Naive thymus-derived CD4-positive, alpha-beta T cell (primary cell): ENCODE measurements at regions not wholly inside any gene's neighbourhood (a gene's known extent, or its start where the extent isn't known, plus 50 kb on each side); places are given as distances from the start of the nearest gene placed in this dataset.

ENCODE experiments used
- ATAC-seq: fragments of 150-1000 bp; cut with Tn5 transposase; 2 replicates; pipeline ENCODE4 v1.10.0; 2021; ENCODE audit warnings: mild to moderate bottlenecking, moderate library complexity
- CTCF ChIA-PET: fragments of 350-600 bp; sonication (Branson Sonifier 250); formaldehyde crosslinking; loops from one replicate; lab custom pipeline; 2021; ENCODE audit warnings: antibody characterized with exemption; lab: Charles Lee
- POLR2A ChIA-PET: fragments of 350-600 bp; sonication (Branson Sonifier 250); formaldehyde crosslinking; loops from one replicate; lab custom pipeline; 2021; ENCODE audit warnings: antibody characterized with exemption, inconsistent platforms; lab: Charles Lee
- DNase-seq, 9 donors: peaks; one replicate each; pipeline versions ENCODE4 v3.0.0 to v3.0.0-alpha.2; 2020 to 2022; ENCODE audit warnings: mixed read lengths in 1 of 9
- H3K27ac ChIP-seq: one replicate; pipeline ENCODE4 v1.7.0; 2013; ENCODE audit warnings: mild to moderate bottlenecking, low read depth, low read length, moderate library complexity
- H3K27me3 ChIP-seq, 2 donors: one replicate each; pipeline ENCODE4 v1.7.0; 2013; ENCODE audit warnings: low read length in 2 of 2, mild to moderate bottlenecking in 2 of 2, moderate library complexity in 2 of 2; ENCODE audit not compliant: control insufficient read depth in 2 of 2, insufficient read depth in 2 of 2
- H3K36me3 ChIP-seq, 3 experiments: 1 replicate in 2 of 3; 2 replicates in 1 of 3; pipeline ENCODE4 v1.7.0; 2013; ENCODE audit warnings: low read length in 3 of 3, mild to moderate bottlenecking in 3 of 3, moderate library complexity in 1 of 3; ENCODE audit not compliant: insufficient read depth in 3 of 3, control insufficient read depth in 2 of 3
- H3K4me1 ChIP-seq, 2 donors: one replicate each; pipeline ENCODE4 v1.7.0; 2013; ENCODE audit warnings: low read length in 2 of 2, mild to moderate bottlenecking in 2 of 2, moderate library complexity in 1 of 2; ENCODE audit not compliant: control insufficient read depth in 2 of 2, insufficient read depth in 2 of 2
- H3K4me3 ChIP-seq: 2 replicates; pipeline ENCODE4 v1.7.0; 2013; ENCODE audit warnings: mild to moderate bottlenecking, low read length
- H3K9me3 ChIP-seq, 3 experiments: 1 replicate in 2 of 3; 2 replicates in 1 of 3; pipeline ENCODE4 v1.7.0; 2013; ENCODE audit warnings: low read length in 3 of 3; ENCODE audit not compliant: control insufficient read depth in 2 of 3
- H3K27ac Mint-ChIP-seq, 9 donors: one replicate each; pipeline ENCODE4 v1.8.0; 2020 to 2022; ENCODE audit warnings: mixed read lengths in 9 of 9, mild to moderate bottlenecking in 8 of 9, moderate library complexity in 5 of 9, inconsistent platforms in 2 of 9
- H3K27me3 Mint-ChIP-seq, 5 donors: one replicate each; pipeline ENCODE4 v1.8.0; 2021 to 2022; ENCODE audit warnings: mixed read lengths in 5 of 5, mild to moderate bottlenecking in 1 of 5
- H3K36me3 Mint-ChIP-seq, 5 donors: one replicate each; pipeline ENCODE4 v1.8.0; 2020 to 2022; ENCODE audit warnings: mixed read lengths in 5 of 5, mild to moderate bottlenecking in 3 of 5, inconsistent platforms in 1 of 5
- H3K4me1 Mint-ChIP-seq, 7 donors: one replicate each; pipeline ENCODE4 v1.8.0; 2020 to 2022; ENCODE audit warnings: mixed read lengths in 7 of 7, mild to moderate bottlenecking in 3 of 7, inconsistent platforms in 1 of 7
- H3K4me3 Mint-ChIP-seq, 10 donors: one replicate each; pipeline ENCODE4 v1.8.0; 2020 to 2022; ENCODE audit warnings: mild to moderate bottlenecking in 10 of 10, mixed read lengths in 10 of 10, moderate library complexity in 6 of 10, inconsistent platforms in 2 of 10
- H3K9me3 Mint-ChIP-seq, 11 donors: one replicate each; pipeline ENCODE4 v1.8.0; 2020 to 2022; ENCODE audit warnings: mixed read lengths in 11 of 11, mild to moderate bottlenecking in 4 of 11, inconsistent platforms in 1 of 11, moderate library complexity in 1 of 11
- intact Hi-C, 2 donors: fragments of 100-400 bp; cut with micrococcal nuclease; formaldehyde crosslinking; loops; one replicate each; pipeline ENCODE4 v1.15.1; 2023

DNA sequence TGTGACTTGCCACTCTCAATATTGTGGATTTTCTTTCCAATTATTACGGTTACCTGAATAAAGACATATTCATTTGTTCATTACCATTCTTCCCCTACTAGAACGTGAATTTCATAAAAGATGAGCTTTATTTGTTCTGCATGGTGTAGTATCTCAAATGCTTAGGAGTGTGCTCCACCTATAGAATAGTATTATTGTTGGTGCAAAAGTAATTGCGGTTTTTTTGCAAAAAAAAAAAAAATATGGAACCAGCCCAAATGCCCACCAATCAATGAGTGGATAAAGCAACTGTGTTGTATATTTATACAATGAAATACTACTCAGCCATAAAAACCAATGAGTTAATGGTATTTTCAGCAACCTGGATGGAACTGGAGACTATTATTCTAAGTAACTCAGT lies 525.5 kb upstream of the PRKX start:
- no peaks in the 10 kb centered on the region for H3K27me3 ChIP-seq
- H3K36me3 Mint-ChIP-seq = peaks cover 0 to 3% (median 0%) of the 10 kb centered on the region in 5 donors
- H3K36me3 ChIP-seq = no peaks in the 10 kb centered on the region
- ATAC-seq = no peak
- DNase-seq = no peak
- no peak overlapping the region for H3K27ac Mint-ChIP-seq
- CTCF ChIA-PET = no interaction called here
- peaks cover 4 to 20% (median 14%) of the 10 kb centered on the region in 3 experiments for H3K9me3 ChIP-seq
- H3K4me3 ChIP-seq = no peak overlapping the region
- H3K9me3 Mint-ChIP-seq = peaks cover 0 to 26% (median 5%) of the 10 kb centered on the region in 11 donors
- intact Hi-C loops = no loop called here
- peaks cover 0 to 6% of the 10 kb centered on the region in 2 donors for H3K4me1 ChIP-seq
- H3K4me3 Mint-ChIP-seq = no peak overlapping the region
- no peak overlapping the region for H3K27ac ChIP-seq
- peaks cover 0 to 4% (median 0%) of the 10 kb centered on the region in 7 donors for H3K4me1 Mint-ChIP-seq
- H3K27me3 Mint-ChIP-seq = no peaks in the 10 kb centered on the region
- POLR2A ChIA-PET = no interaction called here

DNA sequence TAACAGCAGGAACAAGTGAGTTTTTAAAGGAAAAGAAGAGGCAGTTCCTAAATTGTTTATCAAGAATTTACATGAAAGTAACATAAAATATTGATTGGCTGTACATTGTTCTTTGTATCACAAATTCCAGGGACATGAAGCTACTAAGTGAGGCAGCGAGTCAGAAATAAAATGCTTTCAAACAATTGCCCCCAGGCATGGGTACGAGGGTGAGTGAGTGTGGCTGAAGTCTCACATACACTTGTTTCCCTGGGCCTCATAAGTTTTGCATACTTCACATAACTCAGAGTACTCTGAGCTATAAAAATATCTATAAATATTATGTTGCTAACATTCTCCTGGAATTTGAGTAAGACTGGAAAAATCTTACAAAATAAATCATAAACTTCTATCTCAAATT lies 511.6 kb upstream of the PRKX start:
- H3K27ac ChIP-seq = no peak overlapping the region
- H3K36me3 ChIP-seq = no peaks in the 10 kb centered on the region
- Mint-ChIP-seq H3K4me3 (no peak overlapping the region), H3K27ac (no peak overlapping the region), H3K36me3 (no peaks in the 10 kb centered on the region), H3K27me3 (no peaks in the 10 kb centered on the region), H3K9me3 (peaks cover 0 to 16% (median 3%) of the 10 kb centered on the region in 11 donors), H3K4me1 (no peaks in the 10 kb centered on the region)
- ChIA-PET CTCF (no interaction called here), POLR2A (no interaction called here)
- no peaks in the 10 kb centered on the region for H3K9me3 ChIP-seq
- no peak overlapping the region for H3K4me3 ChIP-seq
- ATAC-seq (no peak), DNase-seq (no peak)
- no peaks in the 10 kb centered on the region for H3K4me1 ChIP-seq
- no peaks in the 10 kb centered on the region for H3K27me3 ChIP-seq
- intact Hi-C loops = no loop called here

DNA sequence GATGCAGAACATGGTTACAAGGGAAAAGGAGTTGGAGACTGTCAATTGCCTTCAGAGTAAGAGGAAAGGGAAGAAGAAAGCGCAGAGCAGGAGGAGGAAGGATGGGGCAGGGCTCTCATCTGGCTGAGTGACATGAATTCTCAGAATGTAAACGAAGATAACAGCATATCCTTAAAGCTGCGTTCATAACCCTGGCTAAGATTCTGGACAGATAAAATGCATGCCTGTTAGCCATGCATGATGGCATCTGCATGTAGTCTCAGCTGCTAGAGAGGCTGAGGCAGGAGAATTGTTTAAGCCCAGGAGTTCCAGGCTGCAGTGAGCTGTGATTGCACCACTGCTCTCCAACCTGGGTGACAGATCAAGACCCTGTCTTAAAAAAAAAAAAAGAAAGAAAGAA lies 493.5 kb upstream of the PRKX start:
- no peak for ATAC-seq
- Mint-ChIP-seq H3K36me3 (no peaks in the 10 kb centered on the region), H3K27me3 (no peaks in the 10 kb centered on the region), H3K4me1 (no peaks in the 10 kb centered on the region), H3K4me3 (no peak overlapping the region), H3K27ac (peak overlapping the region in 1 of 9 donors; percentile 25), H3K9me3 (peaks cover 0 to 62% (median 7%) of the 10 kb centered on the region in 11 donors)
- Histone ChIP-seq H3K27me3 (no peaks in the 10 kb centered on the region), H3K9me3 (no peaks in the 10 kb centered on the region), H3K36me3 (no peaks in the 10 kb centered on the region), H3K4me3 (no peak overlapping the region), H3K4me1 (no peaks in the 10 kb centered on the region), H3K27ac (no peak overlapping the region)
- DNase-seq = no peak
- CTCF ChIA-PET = no interaction called here
- intact Hi-C loops = no loop called here
- POLR2A ChIA-PET = no interaction called here

DNA sequence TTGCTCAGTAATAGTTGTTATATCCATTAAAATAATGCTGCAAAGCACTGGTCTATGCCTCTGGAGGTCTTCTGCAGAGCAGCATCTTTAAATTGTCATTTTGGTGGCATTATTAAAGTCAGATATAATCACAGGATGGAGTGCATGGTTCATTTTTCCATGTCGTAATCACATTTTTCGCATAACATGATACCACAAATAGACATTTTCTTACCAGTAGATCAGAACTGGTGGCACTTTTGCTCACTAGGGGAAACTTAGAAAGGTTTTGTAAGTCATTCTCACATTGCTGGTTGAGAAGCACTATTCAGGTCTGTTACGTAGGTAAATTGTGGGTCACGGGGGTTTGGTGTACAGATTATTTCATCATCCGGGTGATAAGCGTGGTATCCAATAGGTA lies 484.5 kb upstream of the PRKX start:
- H3K4me1 ChIP-seq = no peaks in the 10 kb centered on the region
- Mint-ChIP-seq H3K27ac (no peak overlapping the region), H3K27me3 (peaks cover 0 to 4% (median 0%) of the 10 kb centered on the region in 5 donors), H3K4me1 (no peaks in the 10 kb centered on the region), H3K4me3 (no peak overlapping the region), H3K36me3 (no peaks in the 10 kb centered on the region), H3K9me3 (peaks cover 0 to 25% (median 5%) of the 10 kb centered on the region in 11 donors)
- H3K9me3 ChIP-seq = no peaks in the 10 kb centered on the region
- POLR2A ChIA-PET = no interaction called here
- no peaks in the 10 kb centered on the region for H3K27me3 ChIP-seq
- DNase-seq = no peak
- no peak overlapping the region for H3K27ac ChIP-seq
- intact Hi-C loops = no loop called here
- H3K36me3 ChIP-seq = no peaks in the 10 kb centered on the region
- no peak overlapping the region for H3K4me3 ChIP-seq
- CTCF ChIA-PET = no interaction called here
- ATAC-seq = no peak

DNA sequence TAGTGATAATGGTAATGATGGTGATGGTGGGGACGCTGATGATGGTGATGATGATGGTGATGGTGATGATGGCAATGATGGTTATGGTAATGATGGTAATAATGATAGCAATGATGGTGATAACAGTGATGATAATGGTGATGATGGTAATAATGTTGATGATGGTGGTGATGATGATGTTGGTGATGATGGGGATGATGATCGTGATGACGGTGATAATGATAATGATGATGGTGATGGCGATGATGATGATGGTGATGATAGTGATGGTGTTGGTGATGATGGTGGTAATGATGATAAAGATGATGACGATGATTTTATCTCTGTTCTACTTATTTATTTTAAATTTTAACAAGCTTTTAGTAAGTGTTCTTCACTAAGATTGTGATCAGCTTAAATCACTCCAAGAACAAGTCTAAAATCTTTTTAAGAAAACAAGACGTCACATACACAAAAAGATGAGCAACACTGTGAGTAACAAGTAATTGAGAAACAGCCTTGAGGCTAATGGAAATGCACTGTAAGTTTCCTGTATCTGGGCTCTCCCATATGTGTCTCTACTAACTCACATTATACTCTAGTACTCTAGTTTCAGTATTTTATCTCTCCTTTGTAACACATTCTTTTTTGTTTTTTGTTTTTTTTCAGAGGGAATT lies 480.2 kb upstream of the PRKX start:
- Mint-ChIP-seq H3K27me3 (peaks cover 0 to 3% (median 0%) of the 10 kb centered on the region in 5 donors), H3K36me3 (no peaks in the 10 kb centered on the region), H3K4me3 (no peak overlapping the region), H3K4me1 (no peaks in the 10 kb centered on the region), H3K27ac (no peak overlapping the region), H3K9me3 (peaks cover 0 to 16% (median 6%) of the 10 kb centered on the region in 11 donors)
- CTCF ChIA-PET = no interaction called here
- H3K36me3 ChIP-seq = no peaks in the 10 kb centered on the region
- DNase-seq (no peak), ATAC-seq (no peak)
- intact Hi-C loops = no loop called here
- H3K4me3 ChIP-seq = no peak overlapping the region
- no peak overlapping the region for H3K27ac ChIP-seq
- POLR2A ChIA-PET = no interaction called here
- H3K9me3 ChIP-seq = no peaks in the 10 kb centered on the region
- H3K4me1 ChIP-seq = no peaks in the 10 kb centered on the region
- H3K27me3 ChIP-seq = no peaks in the 10 kb centered on the region

DNA sequence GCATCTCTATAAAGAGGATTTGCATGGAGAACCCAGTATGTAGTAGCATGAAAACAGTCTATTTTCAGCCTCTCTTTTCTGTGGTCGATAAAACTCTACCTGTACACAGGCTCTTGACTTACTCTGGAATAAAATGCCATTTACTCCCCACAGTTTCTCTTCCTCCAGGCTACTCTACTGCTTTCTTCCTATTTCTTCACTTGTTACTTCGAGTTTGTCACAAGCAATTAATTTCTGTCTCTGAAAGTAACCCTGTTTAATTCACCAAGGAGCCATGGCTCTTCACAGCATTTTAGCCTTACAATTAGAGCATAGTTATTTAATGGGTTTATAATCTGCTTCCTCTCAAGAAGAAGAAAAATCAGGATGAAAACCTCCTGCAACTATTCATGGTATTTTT lies 472.9 kb upstream of the PRKX start:
- DNase-seq (no peak), ATAC-seq (no peak)
- ChIA-PET POLR2A (no interaction called here), CTCF (no interaction called here)
- Mint-ChIP-seq H3K27me3 (no peaks in the 10 kb centered on the region), H3K27ac (no peak overlapping the region), H3K4me1 (no peaks in the 10 kb centered on the region), H3K9me3 (peaks cover 0 to 24% (median 4%) of the 10 kb centered on the region in 11 donors), H3K36me3 (no peaks in the 10 kb centered on the region), H3K4me3 (no peak overlapping the region)
- Histone ChIP-seq H3K27ac (no peak overlapping the region), H3K27me3 (no peaks in the 10 kb centered on the region), H3K4me3 (no peak overlapping the region), H3K4me1 (no peaks in the 10 kb centered on the region), H3K36me3 (no peaks in the 10 kb centered on the region), H3K9me3 (no peaks in the 10 kb centered on the region)
- intact Hi-C loops = no loop called here

DNA sequence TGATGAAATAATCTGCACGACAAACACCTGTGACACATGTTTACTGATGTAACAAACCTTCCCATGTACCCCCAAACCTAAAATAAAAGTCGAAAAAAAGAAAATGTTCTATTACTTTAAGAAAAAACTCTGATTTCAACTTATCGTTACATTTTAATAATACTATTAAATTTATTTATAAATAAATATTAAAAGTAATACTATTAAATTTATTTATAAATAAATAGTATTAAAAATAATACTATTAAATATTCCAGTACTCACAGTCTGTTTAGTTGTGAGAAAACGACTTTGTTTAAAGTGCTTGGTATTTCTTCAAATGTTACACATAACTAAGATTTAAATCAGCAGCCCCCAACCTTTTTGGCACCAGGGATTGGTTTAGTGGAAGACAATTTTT lies 471.6 kb upstream of the PRKX start:
- no peaks in the 10 kb centered on the region for H3K27me3 ChIP-seq
- ATAC-seq (no peak), DNase-seq (no peak)
- no peaks in the 10 kb centered on the region for H3K9me3 ChIP-seq
- H3K4me1 ChIP-seq = no peaks in the 10 kb centered on the region
- peaks cover 0 to 20% (median 4%) of the 10 kb centered on the region in 11 donors for H3K9me3 Mint-ChIP-seq
- no peak overlapping the region for H3K4me3 ChIP-seq
- no peak overlapping the region for H3K27ac ChIP-seq
- intact Hi-C loops = no loop called here
- no peaks in the 10 kb centered on the region for H3K4me1 Mint-ChIP-seq
- ChIA-PET CTCF (no interaction called here), POLR2A (no interaction called here)
- H3K36me3 ChIP-seq = no peaks in the 10 kb centered on the region
- no peak overlapping the region for H3K27ac Mint-ChIP-seq
- no peak overlapping the region for H3K4me3 Mint-ChIP-seq
- H3K27me3 Mint-ChIP-seq = no peaks in the 10 kb centered on the region
- H3K36me3 Mint-ChIP-seq = no peaks in the 10 kb centered on the region
